H9 (cell line): ENCODE measurements at regions not wholly inside any gene's neighbourhood (a gene's known extent, or its start where the extent isn't known, plus 50 kb on each side); places are given as distances from the start of the nearest gene placed in this dataset.

Experiments
- DNase-seq: peaks from one replicate; pipeline ENCODE4 v3.0.0-alpha.2; 2017
- H2AFZ ChIP-seq: one replicate; pipeline ENCODE4 v1.6.1; 2013; ENCODE audit warnings: mild to moderate bottlenecking, low read length, control low read depth, moderate library complexity
- H2AK5ac ChIP-seq: 2 replicates; pipeline ENCODE4 v1.6.1; 2013; ENCODE audit warnings: low read length, control low read depth, mixed read lengths; ENCODE audit not compliant: insufficient read length
- H2BK120ac ChIP-seq: one replicate; pipeline ENCODE4 v1.6.1; 2013; ENCODE audit warnings: low read depth, mild to moderate bottlenecking, low read length, control low read depth, inconsistent platforms; ENCODE audit not compliant: poor library complexity, severe bottlenecking
- H2BK12ac ChIP-seq: 2 replicates; pipeline ENCODE4 v1.6.1; 2013; ENCODE audit warnings: low read length, control low read depth, mixed read lengths, low read depth; ENCODE audit not compliant: insufficient read length
- H2BK15ac ChIP-seq: 2 replicates; pipeline ENCODE4 v1.6.1; 2013; ENCODE audit warnings: low read depth, low read length, control low read depth
- H2BK20ac ChIP-seq: one replicate; pipeline ENCODE4 v1.6.1; 2013; ENCODE audit warnings: low read depth, mild to moderate bottlenecking, low read length, control low read depth, inconsistent platforms; ENCODE audit not compliant: poor library complexity, severe bottlenecking
- H2BK5ac ChIP-seq: 2 replicates; pipeline ENCODE4 v1.6.1; 2013; ENCODE audit warnings: low read length, control low read depth, mixed read lengths; ENCODE audit not compliant: insufficient read length
- H3K14ac ChIP-seq: 2 replicates; pipeline ENCODE4 v1.6.1; 2013; ENCODE audit warnings: low read length, control low read depth; ENCODE audit not compliant: insufficient read depth
- H3K18ac ChIP-seq: 2 replicates; pipeline ENCODE4 v1.6.1; 2013; ENCODE audit warnings: low read depth, mild to moderate bottlenecking, mixed read lengths, low read length, control low read depth; ENCODE audit not compliant: insufficient read length
- H3K23ac ChIP-seq: 2 replicates; pipeline ENCODE4 v1.6.1; 2013; ENCODE audit warnings: low read length, control low read depth, mixed read lengths, low read depth; ENCODE audit not compliant: insufficient read length
- H3K23me2 ChIP-seq: 2 replicates; pipeline ENCODE4 v1.6.1; 2013; ENCODE audit warnings: low read depth, mild to moderate bottlenecking, mixed read lengths, low read length, control low read depth; ENCODE audit not compliant: insufficient read length, poor library complexity, severe bottlenecking
- H3K27ac ChIP-seq: 2 replicates; pipeline ENCODE4 v1.5.1; 2013; ENCODE audit warnings: low read length, control low read depth, mixed read lengths, low read depth; ENCODE audit not compliant: insufficient read length
- H3K27me3 ChIP-seq: 2 replicates; pipeline ENCODE4 v1.6.1; 2013; ENCODE audit warnings: low read length, control low read depth, inconsistent platforms; ENCODE audit not compliant: insufficient read depth
- H3K4ac ChIP-seq: 2 replicates; pipeline ENCODE4 v1.6.1; 2013; ENCODE audit warnings: low read depth, mild to moderate bottlenecking, control low read depth, inconsistent platforms, low read length, moderate library complexity
- H3K4me1 ChIP-seq: 2 replicates; pipeline ENCODE4 v1.6.1; 2013; ENCODE audit warnings: low read length, control low read depth, inconsistent platforms; ENCODE audit not compliant: insufficient read depth
- H3K4me2 ChIP-seq: 2 replicates; pipeline ENCODE4 v1.6.1; 2013; ENCODE audit warnings: low read length, control low read depth, mixed read lengths; ENCODE audit not compliant: insufficient read length, insufficient read depth
- H3K56ac ChIP-seq: 2 replicates; pipeline ENCODE4 v1.6.1; 2013; ENCODE audit warnings: low read depth, mild to moderate bottlenecking, mixed read lengths, low read length, control low read depth; ENCODE audit not compliant: insufficient read length
- H3K79me1 ChIP-seq: 2 replicates; pipeline ENCODE4 v1.6.1; 2013; ENCODE audit warnings: low read depth, mild to moderate bottlenecking, moderate library complexity, low read length, control low read depth, inconsistent platforms; ENCODE audit not compliant: insufficient read depth, poor library complexity, severe bottlenecking
- H3K79me2 ChIP-seq: 2 replicates; pipeline ENCODE4 v1.6.1; 2013; ENCODE audit warnings: low read length, control low read depth, inconsistent platforms; ENCODE audit not compliant: insufficient read depth
- H3K9ac ChIP-seq: 2 replicates; pipeline ENCODE4 v1.6.1; 2013; ENCODE audit warnings: low read length, control low read depth, mixed read lengths; ENCODE audit not compliant: insufficient read length; ENCODE audit errors: extremely low read depth
- H3K9me3 ChIP-seq: one replicate; pipeline ENCODE4 v1.6.1; 2013; ENCODE audit warnings: low read depth, low read length, inconsistent platforms; ENCODE audit not compliant: control insufficient read depth
- H3T11ph ChIP-seq: one replicate; pipeline ENCODE4 v1.6.1; 2013; ENCODE audit warnings: mild to moderate bottlenecking, low read length, control low read depth, inconsistent platforms
- H4K20me1 ChIP-seq: one replicate; pipeline ENCODE4 v1.6.1; 2013; ENCODE audit not compliant: control insufficient read depth, insufficient read length, insufficient read depth
- H4K5ac ChIP-seq: 2 replicates; pipeline ENCODE4 v1.6.1; 2013; ENCODE audit warnings: low read depth, mild to moderate bottlenecking, mixed read lengths, low read length, control low read depth; ENCODE audit not compliant: insufficient read length
- H4K8ac ChIP-seq: replicated peaks from 2 replicates; pipeline ENCODE4 v1.6.1; 2013; ENCODE audit warnings: low read length, control low read depth, mixed read lengths, low read depth; ENCODE audit not compliant: insufficient read length
- H4K91ac ChIP-seq: 2 replicates; pipeline ENCODE4 v1.6.1; 2013; ENCODE audit warnings: low read depth, mild to moderate bottlenecking, moderate library complexity, mixed read lengths, low read length, control low read depth; ENCODE audit not compliant: insufficient read length
- H3K27ac Mint-ChIP-seq, 3 experiments: 2 replicates in 2 of 3; 3 replicates in 1 of 3; pipeline ENCODE4 v1.8.0; 2020 to 2021; ENCODE audit warnings: mixed read lengths in 3 of 3, mild to moderate bottlenecking in 1 of 3, moderate library complexity in 1 of 3
- H3K27me3 Mint-ChIP-seq: 2 replicates; pipeline ENCODE4 v1.8.0; 2021; ENCODE audit warnings: low read depth, mild to moderate bottlenecking, moderate library complexity, mixed read lengths
- H3K36me3 Mint-ChIP-seq, 3 experiments: 2 replicates in 2 of 3; 3 replicates in 1 of 3; pipeline ENCODE4 v1.8.0; 2020 to 2021; ENCODE audit warnings: low read depth in 3 of 3, mixed read lengths in 3 of 3; ENCODE audit not compliant: insufficient read depth in 1 of 3
- H3K4me1 Mint-ChIP-seq, 2 experiments: 2 replicates each; pipeline ENCODE4 v1.8.0; 2020; ENCODE audit warnings: mixed read lengths in 2 of 2
- H3K4me3 Mint-ChIP-seq, 2 experiments: 2 replicates in 1 of 2; 3 replicates in 1 of 2; pipeline ENCODE4 v1.8.0; 2020 to 2021; ENCODE audit warnings: mild to moderate bottlenecking in 2 of 2, mixed read lengths in 2 of 2, moderate library complexity in 1 of 2
- H3K9me3 Mint-ChIP-seq, 2 experiments: 2 replicates in 1 of 2; 3 replicates in 1 of 2; pipeline ENCODE4 v1.8.0; 2020; ENCODE audit warnings: mild to moderate bottlenecking in 2 of 2, mixed read lengths in 2 of 2, moderate library complexity in 1 of 2
- CTCF ChIP-seq: fragments of 200-600 bp; sonication (generic); conservative IDR thresholded peaks from 3 replicates; pipeline ENCODE4 v1.8.0; 2021; ENCODE audit warnings: antibody characterized with exemption, mild to moderate bottlenecking
- WGBS: extraction: QIAGEN DNeasy Blood & Tissue Kit; methylation state at CpG from one replicate; pipeline ENCODE4 v1.1.7; 2013; ENCODE audit warnings: missing lambda C conversion rate, low lambda C conversion rate, mixed read lengths; ENCODE audit not compliant: insufficient read length; ENCODE audit errors: extremely low coverage; 5-methylcytosine and 5-hydroxymethylcytosine counted together

- Histone ChIP-seq H3K4me1 (no peaks in the 10 kb centered on the region), H2BK5ac (no peak overlapping the region), H4K20me1 (no peaks in the 10 kb centered on the region), H4K91ac (no peak overlapping the region), H3K79me2 (no peaks in the 10 kb centered on the region), H3K4me2 (no peak overlapping the region), H2BK12ac (no peak overlapping the region), H3T11ph (no peak overlapping the region), H2AFZ (no peak overlapping the region), H2BK15ac (no peak overlapping the region), H2BK120ac (no peak overlapping the region), H3K56ac (no peak overlapping the region), H3K9me3 (no peaks in the 10 kb centered on the region), H2BK20ac (no peak overlapping the region), H4K5ac (no peak overlapping the region), H3K23ac (no peak overlapping the region), H3K27ac (no peak overlapping the region), H3K4ac (no peak overlapping the region), H2AK5ac (no peak overlapping the region), H3K23me2 (no peaks in the 10 kb centered on the region), H3K79me1 (no peaks in the 10 kb centered on the region), H3K27me3 (no peaks in the 10 kb centered on the region), H3K14ac (no peak overlapping the region), H3K18ac (no peak overlapping the region), H3K9ac (no peak overlapping the region), H4K8ac (no peak overlapping the region)
- Mint-ChIP-seq H3K36me3 (no peaks in the 10 kb centered on the region), H3K9me3 (peaks cover 2 to 3% of the 10 kb centered on the region in 2 experiments; a peak in 4 of 5 replicates), H3K4me3 (no peak overlapping the region), H3K27me3 (peaks cover 10% of the 10 kb centered on the region), H3K27ac (no peak overlapping the region), H3K4me1 (peaks cover 8 to 10% of the 10 kb centered on the region in 2 experiments; a peak in 2 of 4 replicates)
- no peak for DNase-seq
- no peak for TF ChIP-seq CTCF
- no CpG with 5 or more reads among the region's 4 CpGs for WGBS
These were observed 109.2 kb upstream of the GPC1 start for GRCh38 chr2:240326246-240326645.
